Neural cell (in vitro differentiated cells): ENCODE measurements at regions not wholly inside any gene's neighbourhood (a gene's known extent, or its start where the extent isn't known, plus 50 kb on each side); places are given as distances from the start of the nearest gene placed in this dataset.

Experiments
- H2AFZ ChIP-seq: fragments of 200-600, 300-800 bp; sonication (generic), shearing (Covaris generic); 2 replicates; pipeline ENCODE4 v1.6.0; 2014; ENCODE audit warnings: low read depth, mild to moderate bottlenecking, antibody characterized with exemption, low read length, moderate library complexity
- H3F3A ChIP-seq: fragments of 200-600 bp; shearing (Covaris generic); 2 replicates; pipeline ENCODE4 v1.6.1; 2016; ENCODE audit warnings: mild to moderate bottlenecking, moderate library complexity, mixed read lengths, antibody characterized with exemption, low read length; ENCODE audit not compliant: insufficient read depth, poor library complexity, severe bottlenecking
- H3K27ac ChIP-seq: fragments of 200-600, 300-800 bp; sonication (generic), shearing (Covaris generic); 2 replicates; pipeline ENCODE4 v1.5.1; 2014; ENCODE audit warnings: mild to moderate bottlenecking, low read length, moderate library complexity
- H3K27me3 ChIP-seq: fragments of 300-800, 200-600 bp; sonication (generic), shearing (Covaris generic); 2 replicates; pipeline ENCODE4 v1.6.0; 2014; ENCODE audit warnings: mild to moderate bottlenecking, low read depth, low read length, moderate library complexity; ENCODE audit not compliant: insufficient read depth
- H3K36me3 ChIP-seq: fragments of 300-800, 200-600 bp; sonication (generic), shearing (Covaris generic); 2 replicates; pipeline ENCODE4 v1.5.1; 2014; ENCODE audit warnings: mild to moderate bottlenecking, antibody characterized with exemption, low read length, moderate library complexity; ENCODE audit not compliant: insufficient read depth
- H3K4me2 ChIP-seq: fragments of 300-800, 200-600 bp; sonication (generic), shearing (Covaris generic); 2 replicates; pipeline ENCODE4 v1.6.0; 2014; ENCODE audit warnings: mild to moderate bottlenecking, low read length
- H3K4me3 ChIP-seq: fragments of 300-800, 200-600 bp; sonication (generic), shearing (Covaris generic); 2 replicates; pipeline ENCODE4 v1.5.1; 2014; ENCODE audit warnings: mild to moderate bottlenecking, low read length, moderate library complexity
- H3K79me2 ChIP-seq: fragments of 200-600 bp; shearing (Covaris generic); replicated peaks from 2 replicates; pipeline ENCODE4 v1.6.0; 2014; ENCODE audit warnings: mild to moderate bottlenecking, low read length, moderate library complexity; ENCODE audit not compliant: insufficient read depth
- H3K9ac ChIP-seq: fragments of 300-800, 200-600 bp; sonication (generic), shearing (Covaris generic); 2 replicates; pipeline ENCODE4 v1.6.1; 2016; ENCODE audit warnings: mild to moderate bottlenecking, low read length, mixed read lengths
- H3K9me2 ChIP-seq: fragments of 200-600 bp; shearing (Covaris generic); 2 replicates; pipeline ENCODE4 v1.6.1; 2016; ENCODE audit warnings: mild to moderate bottlenecking, low read length, mixed read lengths; ENCODE audit not compliant: insufficient read depth
- H3K9me3 ChIP-seq: fragments of 200-600, 300-800 bp; sonication (generic), shearing (Covaris generic); 2 replicates; pipeline ENCODE4 v1.6.1; 2016; ENCODE audit warnings: mild to moderate bottlenecking, mixed run types, low read length, moderate library complexity, mixed read lengths
- H4K20me1 ChIP-seq: fragments of 200-600 bp; shearing (Covaris generic); 2 replicates; pipeline ENCODE4 v1.6.1; 2016; ENCODE audit warnings: mild to moderate bottlenecking, mixed run types; ENCODE audit not compliant: insufficient read depth
- CTCF ChIP-seq: fragments of 450-650 bp; IDR thresholded peaks from 2 replicates; pipeline ENCODE4 v1.5.1; 2014; ENCODE audit warnings: antibody characterized with exemption, mild to moderate bottlenecking, moderate library complexity; ENCODE audit not compliant: poor library complexity, severe bottlenecking
- EP300 ChIP-seq: fragments of 450-650 bp; conservative IDR thresholded peaks from 2 replicates; pipeline ENCODE4 v1.6.1; 2014; ENCODE audit warnings: antibody characterized with exemption, mild to moderate bottlenecking, moderate library complexity; ENCODE audit not compliant: poor library complexity, severe bottlenecking
- EZH2 ChIP-seq: fragments of 200-600, 300-800 bp; shearing (Covaris generic), sonication (generic); IDR thresholded peaks from 2 replicates; pipeline ENCODE4 v1.6.1; 2014; ENCODE audit warnings: antibody characterized with exemption, low read length, borderline replicate concordance, mild to moderate bottlenecking; ENCODE audit not compliant: insufficient read depth, poor library complexity, severe bottlenecking
- MXI1 ChIP-seq: fragments of 450-650 bp; conservative IDR thresholded peaks from 2 replicates; pipeline ENCODE4 v1.6.1; 2014; ENCODE audit warnings: antibody characterized with exemption, mild to moderate bottlenecking; ENCODE audit not compliant: poor library complexity, severe bottlenecking
- POLR2AphosphoS5 ChIP-seq: IDR thresholded peaks from 2 replicates; pipeline ENCODE4 v1.6.1; 2012
- RAD21 ChIP-seq: fragments of 450-650 bp; conservative IDR thresholded peaks from 2 replicates; pipeline ENCODE4 v1.6.1; 2014; ENCODE audit warnings: antibody characterized with exemption, mild to moderate bottlenecking, moderate library complexity
- REST ChIP-seq: IDR thresholded peaks from 2 replicates; pipeline ENCODE4 v1.6.1; 2012; ENCODE audit warnings: borderline replicate concordance
- SMC3 ChIP-seq: fragments of 450-650 bp; conservative IDR thresholded peaks from 2 replicates; pipeline ENCODE4 v1.6.1; 2014; ENCODE audit warnings: antibody characterized with exemption, mild to moderate bottlenecking, moderate library complexity; ENCODE audit not compliant: poor library complexity
- TAF1 ChIP-seq: IDR thresholded peaks from 2 replicates; pipeline ENCODE4 v1.6.1; 2012; ENCODE audit warnings: low read depth

GRCh38 chr9:28407351-28407750 is 834.1 kb upstream of the C9orf72 start:
- Histone ChIP-seq H3K79me2 (no peaks in the 10 kb centered on the region), H3F3A (no peaks in the 10 kb centered on the region), H3K27me3 (no peaks in the 10 kb centered on the region), H3K4me3 (no peak overlapping the region), H3K4me2 (no peak overlapping the region), H3K27ac (no peak overlapping the region), H3K9ac (no peak overlapping the region), H3K36me3 (no peaks in the 10 kb centered on the region), H3K9me2 (no peaks in the 10 kb centered on the region), H3K9me3 (no peaks in the 10 kb centered on the region), H4K20me1 (no peaks in the 10 kb centered on the region), H2AFZ (no peak overlapping the region)
- no peak for TF ChIP-seq CTCF
- no peak for TF ChIP-seq SMC3
- TF ChIP-seq MXI1, result no peak
- no peak for TF ChIP-seq POLR2AphosphoS5
- TF ChIP-seq EP300, result no peak
- TF ChIP-seq TAF1, result no peak
- no peak for TF ChIP-seq RAD21
- TF ChIP-seq EZH2, result no peak
- TF ChIP-seq REST, result no peak

GRCh38 chr9:28409919-28410318 is 836.6 kb upstream of the C9orf72 start:
- Histone ChIP-seq H3K79me2 (no peaks in the 10 kb centered on the region), H3F3A (no peaks in the 10 kb centered on the region), H2AFZ (no peak overlapping the region), H3K9me3 (no peaks in the 10 kb centered on the region), H3K27me3 (no peaks in the 10 kb centered on the region), H3K4me2 (no peak overlapping the region), H3K4me3 (no peak overlapping the region), H4K20me1 (no peaks in the 10 kb centered on the region), H3K36me3 (no peaks in the 10 kb centered on the region), H3K9ac (no peak overlapping the region), H3K27ac (no peak overlapping the region), H3K9me2 (no peaks in the 10 kb centered on the region)
- TF ChIP-seq POLR2AphosphoS5 (no peak), REST (no peak), EZH2 (no peak), MXI1 (no peak), TAF1 (no peak)
